Astrocyte of the spinal cord (primary cell): ENCODE measurements at regions not wholly inside any gene's neighbourhood (a gene's known extent, or its start where the extent isn't known, plus 50 kb on each side); places are given as distances from the start of the nearest gene placed in this dataset.

Experiments used
- DNase-seq: peaks from one replicate; pipeline ENCODE4 v3.0.0; 2011; ENCODE audit warnings: low read depth, low spot score
- H3K4me3 ChIP-seq: 2 replicates; pipeline ENCODE4 v1.5.1; 2011; ENCODE audit warnings: low read depth, mild to moderate bottlenecking, low read length, moderate library complexity
- CTCF ChIP-seq: IDR thresholded peaks from 2 replicates; pipeline ENCODE4 v1.5.1; 2012; ENCODE audit warnings: low read depth, mild to moderate bottlenecking, low read length, inconsistent platforms
- in situ Hi-C: cut with HindIII; loops from 2 replicates; pipeline ENCODE4 v1.10.0; 2017; ENCODE audit warnings: low sequenced_read_pairs

- no peak for DNase-seq
- TF ChIP-seq CTCF: no peak
- in situ Hi-C loops: no loop called here
- H3K4me3 ChIP-seq: no peak overlapping the region
Measured at GRCh38 chr19:31772915-31773314, 423.7 kb upstream of the TSHZ3 start.

- in situ Hi-C loops: no loop called here
- no peak for TF ChIP-seq CTCF
- H3K4me3 ChIP-seq: no peak overlapping the region
Measured at GRCh38 chr19:31781542-31781941, 432.3 kb upstream of the TSHZ3 start.

GRCh38 chr19:31783592-31783991 lies 434.4 kb upstream of the TSHZ3 start:
- in situ Hi-C loops: no loop called here
- DNase-seq: no peak
- no peak for TF ChIP-seq CTCF
- no peak overlapping the region for H3K4me3 ChIP-seq

More at GRCh38 chr19:31781542-31781941, 432.3 kb upstream of the TSHZ3 start:
- DNase-seq: no peak

GRCh38 chr19:31784671-31785101 lies 435.4 kb upstream of the TSHZ3 start:
- in situ Hi-C loops: no loop called here

GRCh38 chr19:31801611-31802010 lies 452.4 kb upstream of the TSHZ3 start:
- DNase-seq: no peak
- TF ChIP-seq CTCF: no peak
- in situ Hi-C loops: no loop called here
- H3K4me3 ChIP-seq: no peak overlapping the region

More at GRCh38 chr19:31784671-31785101, 435.4 kb upstream of the TSHZ3 start:
- no peak for DNase-seq
- H3K4me3 ChIP-seq: no peak overlapping the region
- no peak for TF ChIP-seq CTCF

GRCh38 chr19:31803835-31804446 lies 454.7 kb upstream of the TSHZ3 start:
- in situ Hi-C loops: no loop called here

More at GRCh38 chr19:31803835-31804446, 454.7 kb upstream of the TSHZ3 start:
- TF ChIP-seq CTCF: no peak
- DNase-seq: no peak
- H3K4me3 ChIP-seq: no peak overlapping the region
